Vagina (tissue), 2 donors: ENCODE measurements at regions not wholly inside any gene's neighbourhood (a gene's known extent, or its start where the extent isn't known, plus 50 kb on each side); places are given as distances from the start of the nearest gene placed in this dataset.

Experiments used
- DNase-seq, 2 donors: peaks; one replicate each; pipeline ENCODE4 v3.0.0-alpha.2; 2017; ENCODE audit errors: extremely low spot score in 2 of 2
- H3K27ac ChIP-seq: fragments of 200-600 bp; sonication (generic); one replicate; pipeline ENCODE4 v1.5.1; 2019
- H3K27me3 ChIP-seq: fragments of 200-600 bp; sonication (generic); one replicate; pipeline ENCODE4 v1.5.1; 2019
- H3K36me3 ChIP-seq, 2 donors: fragments of 200-600 bp; sonication (generic); one replicate each; pipeline ENCODE4 v1.5.1; 2017 to 2019
- H3K4me1 ChIP-seq: fragments of 200-600 bp; sonication (generic); one replicate; pipeline ENCODE4 v1.5.1; 2019
- H3K4me3 ChIP-seq, 2 donors: fragments of 200-600 bp; sonication (generic); 1 replicate in 1 of 2; 2 replicates in 1 of 2; pipeline ENCODE4 v1.5.1; 2016 to 2019
- H3K9me3 ChIP-seq: fragments of 200-600 bp; sonication (generic); one replicate; pipeline ENCODE4 v1.5.1; 2019
- CTCF ChIP-seq, 3 experiments: fragments of 450-650 bp in 2 of 3; fragments of 200-600 bp in 1 of 3; sonication (generic) in 1 of 3; IDR thresholded peaks; one replicate each; pipeline ENCODE4 v1.5.1; 2017 to 2019; ENCODE audit warnings: antibody characterized with exemption in 3 of 3, mild to moderate bottlenecking in 2 of 3, moderate library complexity in 2 of 3
- POLR2A ChIP-seq, 2 donors: fragments of 450-650 bp; IDR thresholded peaks; one replicate each; pipeline ENCODE4 v1.6.1; 2017; ENCODE audit warnings: antibody characterized with exemption in 2 of 2, mild to moderate bottlenecking in 2 of 2, moderate library complexity in 2 of 2
- POLR2AphosphoS5 ChIP-seq, 2 donors: sonication (generic); formaldehyde crosslinking; IDR thresholded peaks; one replicate each; pipeline ENCODE4 v1.9.0; 2017; ENCODE audit warnings: antibody characterized with exemption in 2 of 2, mild to moderate bottlenecking in 2 of 2, low read depth in 1 of 2; ENCODE audit not compliant: insufficient read depth in 1 of 2
- intact Hi-C: fragments of 100-400 bp; cut with DNase I; formaldehyde crosslinking; loops from one replicate; pipeline ENCODE4 v1.15.1; 2023

DNA sequence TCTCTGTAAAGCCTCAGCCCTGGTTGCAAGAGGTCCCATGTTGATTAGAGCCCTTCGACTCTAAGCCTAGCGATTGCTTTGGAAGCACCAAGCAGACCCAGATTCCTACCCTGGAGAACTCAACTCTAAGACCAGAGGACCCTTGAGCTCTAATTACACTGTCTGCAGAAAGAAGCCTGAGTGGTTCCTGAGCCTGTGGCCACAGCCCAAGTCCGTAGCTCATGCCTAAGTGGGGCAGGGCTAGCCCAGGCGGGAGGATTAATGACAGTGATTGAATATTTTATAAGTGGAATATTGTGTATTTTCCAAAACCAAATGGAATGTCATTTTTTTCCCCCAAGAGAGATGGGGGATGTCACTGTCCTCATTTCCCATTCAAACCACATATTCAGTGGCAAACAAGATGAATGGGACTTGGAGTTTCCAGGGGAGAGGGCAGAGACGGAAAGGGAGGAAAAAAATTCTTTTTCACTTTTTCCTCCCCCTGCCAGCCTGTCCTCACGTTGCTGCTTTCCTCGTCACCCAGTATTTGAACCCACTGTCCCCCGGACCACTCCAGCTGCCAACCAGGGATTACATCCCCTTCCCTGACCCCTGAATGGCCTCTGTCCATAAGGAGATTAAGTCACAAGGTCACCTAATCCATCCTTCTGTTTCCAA, 79.6 kb upstream of the CTTNBP2NL start:
- H3K36me3 ChIP-seq = no peaks in the 10 kb centered on the region
- no peaks in the 10 kb centered on the region for H3K27me3 ChIP-seq
- intact Hi-C loops = no loop called here
- no peaks in the 10 kb centered on the region for H3K9me3 ChIP-seq
- TF ChIP-seq POLR2AphosphoS5 (IDR thresholded peaks at IDR 0.05; ENCODE audit: insufficient read depth in 1 of 2, low read depth in 1 of 2) (no peak), POLR2A (IDR thresholded peaks at IDR 0.05) (no peak), CTCF (IDR thresholded peaks at IDR 0.05) (no peak)
- peaks cover 28% of the 10 kb centered on the region for H3K4me1 ChIP-seq
- no peak for DNase-seq
- no peak overlapping the region for H3K4me3 ChIP-seq
- no peak overlapping the region for H3K27ac ChIP-seq

DNA sequence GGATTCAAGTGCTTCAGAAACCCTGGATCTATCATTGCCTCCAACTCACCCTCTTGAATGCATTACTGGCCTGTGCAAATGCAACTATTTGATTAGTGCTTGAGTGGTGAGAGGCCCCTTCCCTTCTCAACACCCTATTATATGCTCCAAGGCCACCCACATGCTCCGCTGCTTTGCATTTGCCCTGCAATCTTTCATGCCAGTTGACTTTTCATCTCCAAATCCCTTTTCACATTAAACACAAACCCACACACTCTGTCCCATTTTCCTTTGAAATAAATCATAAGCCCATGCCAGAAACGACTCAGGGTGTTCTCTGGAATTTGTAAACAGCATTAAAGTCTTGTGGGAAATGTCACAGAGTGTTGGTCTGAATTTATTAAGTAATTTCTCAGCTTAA, 78.9 kb upstream of the CTTNBP2NL start:
- H3K27ac ChIP-seq = peak overlapping the region; percentile 48
- no peaks in the 10 kb centered on the region for H3K27me3 ChIP-seq
- H3K4me1 ChIP-seq = peaks cover 28% of the 10 kb centered on the region
- TF ChIP-seq POLR2A (IDR thresholded peaks at IDR 0.05) = no peak
- no peaks in the 10 kb centered on the region for H3K9me3 ChIP-seq
- DNase-seq = no peak
- intact Hi-C loops = no loop called here
- H3K36me3 ChIP-seq = no peaks in the 10 kb centered on the region
- no peak overlapping the region for H3K4me3 ChIP-seq

DNA sequence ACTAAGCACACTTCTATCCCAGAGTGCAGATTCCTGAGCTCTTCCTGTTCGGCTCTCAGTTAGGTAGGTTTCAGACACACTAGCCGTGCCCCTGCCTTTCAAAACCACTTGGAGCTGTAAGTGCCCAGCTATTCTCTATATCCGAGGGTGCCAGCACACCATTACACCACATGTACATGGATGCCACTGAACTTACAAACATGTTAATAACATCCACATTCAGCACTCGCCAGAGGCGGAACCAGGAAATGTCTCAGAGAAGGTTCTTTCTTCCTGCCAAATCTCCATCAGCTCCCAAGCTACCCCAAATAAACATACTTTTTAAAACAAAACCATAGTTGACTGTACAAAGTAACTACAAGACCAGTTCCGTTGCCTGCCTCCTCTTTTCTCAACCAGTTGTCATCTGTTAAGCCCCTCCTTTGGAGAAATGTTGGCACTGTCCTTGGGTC, 78.4 kb upstream of the CTTNBP2NL start:
- intact Hi-C loops = no loop called here
- no peaks in the 10 kb centered on the region for H3K27me3 ChIP-seq
- H3K27ac ChIP-seq = peak overlapping the region; percentile 48
- H3K36me3 ChIP-seq = no peaks in the 10 kb centered on the region
- no peak for DNase-seq
- no peak overlapping the region for H3K4me3 ChIP-seq
- no peaks in the 10 kb centered on the region for H3K9me3 ChIP-seq
- H3K4me1 ChIP-seq = peaks cover 28% of the 10 kb centered on the region
- TF ChIP-seq CTCF (IDR thresholded peaks at IDR 0.05) (no peak), POLR2A (IDR thresholded peaks at IDR 0.05) (no peak), POLR2AphosphoS5 (IDR thresholded peaks at IDR 0.05; ENCODE audit: insufficient read depth in 1 of 2, low read depth in 1 of 2) (no peak)

- H3K27me3 ChIP-seq = no peaks in the 10 kb centered on the region
- H3K27ac ChIP-seq = peak overlapping the region; percentile 48
- TF ChIP-seq POLR2A (IDR thresholded peaks at IDR 0.05) (no peak), POLR2AphosphoS5 (IDR thresholded peaks at IDR 0.05; ENCODE audit: insufficient read depth in 1 of 2, low read depth in 1 of 2) (no peak), CTCF (IDR thresholded peaks at IDR 0.05) (no peak)
- no peaks in the 10 kb centered on the region for H3K9me3 ChIP-seq
- H3K4me3 ChIP-seq = no peak overlapping the region
- intact Hi-C loops = no loop called here
- DNase-seq = no peak
- H3K4me1 ChIP-seq = peaks cover 28% of the 10 kb centered on the region
- no peaks in the 10 kb centered on the region for H3K36me3 ChIP-seq
Observed at GRCh38 chr1:112318263-112318662, 77.8 kb upstream of the CTTNBP2NL start.

GRCh38 chr1:112318698-112319370, 77.2 kb upstream of the CTTNBP2NL start:
- intact Hi-C loops = no loop called here
- H3K27ac ChIP-seq = no peak overlapping the region

More at GRCh38 chr1:112318698-112319370, 77.2 kb upstream of the CTTNBP2NL start:
- no peaks in the 10 kb centered on the region for H3K9me3 ChIP-seq
- TF ChIP-seq POLR2AphosphoS5 (IDR thresholded peaks at IDR 0.05; ENCODE audit: insufficient read depth in 1 of 2, low read depth in 1 of 2) = no peak
- no peak for TF ChIP-seq CTCF (IDR thresholded peaks at IDR 0.05)
- TF ChIP-seq POLR2A (IDR thresholded peaks at IDR 0.05) = no peak
- H3K36me3 ChIP-seq = no peaks in the 10 kb centered on the region
- H3K4me3 ChIP-seq = no peak overlapping the region
- DNase-seq = no peak
- no peaks in the 10 kb centered on the region for H3K27me3 ChIP-seq
- peaks cover 28% of the 10 kb centered on the region for H3K4me1 ChIP-seq
